ENCODE measurements at regions not wholly inside any gene's neighbourhood (a gene's known extent, or its start where the extent isn't known, plus 50 kb on each side); places are given as distances from the start of the nearest gene placed in this dataset.

DNA sequence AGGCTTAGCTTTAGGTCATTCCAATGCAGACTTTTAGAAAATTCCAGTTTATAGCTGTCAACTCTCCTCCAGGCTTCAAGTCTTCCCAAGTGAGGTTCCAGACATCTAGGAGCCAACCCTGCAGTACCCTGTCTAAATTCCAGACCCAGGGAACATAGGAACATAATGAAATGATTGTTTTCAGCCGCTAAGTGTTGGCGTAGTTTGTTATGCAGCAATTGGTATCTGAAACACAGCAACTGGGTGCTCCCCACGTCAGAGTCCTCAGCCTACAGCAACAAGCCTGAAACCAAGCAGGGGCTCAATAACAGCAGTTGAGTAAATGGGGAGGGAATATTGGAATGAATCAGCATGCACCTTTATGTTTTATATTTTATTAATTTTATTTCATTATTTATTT, 66.8 kb downstream of the BOD1 start:
- RAD21 ChIA-PET (ENCODE audit: low non-redundant PET in 1 of 2, low total read pairs in 2 of 2, uncharacterized antibody in 2 of 2, unreplicated experiment in 2 of 2): no interaction called here
- no peaks in the 10 kb centered on the region for H3K36me3 ChIP-seq (ENCODE audit: control insufficient read depth in 1 of 2, insufficient read depth in 2 of 2, low read length in 2 of 2)
- H3K4me3 ChIP-seq (replicated peaks in 1 of 2; ENCODE audit: low read depth in 1 of 2, low read length in 2 of 2): no peak overlapping the region
- H3K27me3 ChIP-seq (ENCODE audit: insufficient read depth, low read length): no peaks in the 10 kb centered on the region
- H3K4me1 ChIP-seq (ENCODE audit: control insufficient read depth in 1 of 2, insufficient read depth in 2 of 2, low read length in 2 of 2): peaks cover 0 to 4% of the 10 kb centered on the region in 2 experiments; a peak in 1 of 4 replicates
- no peaks in the 10 kb centered on the region for H3K9me2 ChIP-seq (ENCODE audit: insufficient read depth)
- POLR2A ChIA-PET: no interaction called here
- no TSS peak for BruUV-seq (replicated peaks)
- no peak for ATAC-seq
- CTCF ChIA-PET: no interaction called here
- no peak overlapping the region for H3K27ac ChIP-seq (ENCODE audit: low read depth, low read length)
- intact Hi-C loops (cut with micrococcal nuclease): no loop called here
- no peaks in the 10 kb centered on the region for H3K9me3 ChIP-seq (ENCODE audit: control insufficient read depth in 1 of 2, insufficient read depth in 1 of 2, low read depth in 1 of 2, low read length in 2 of 2)
- TF ChIP-seq, protein P1, sequence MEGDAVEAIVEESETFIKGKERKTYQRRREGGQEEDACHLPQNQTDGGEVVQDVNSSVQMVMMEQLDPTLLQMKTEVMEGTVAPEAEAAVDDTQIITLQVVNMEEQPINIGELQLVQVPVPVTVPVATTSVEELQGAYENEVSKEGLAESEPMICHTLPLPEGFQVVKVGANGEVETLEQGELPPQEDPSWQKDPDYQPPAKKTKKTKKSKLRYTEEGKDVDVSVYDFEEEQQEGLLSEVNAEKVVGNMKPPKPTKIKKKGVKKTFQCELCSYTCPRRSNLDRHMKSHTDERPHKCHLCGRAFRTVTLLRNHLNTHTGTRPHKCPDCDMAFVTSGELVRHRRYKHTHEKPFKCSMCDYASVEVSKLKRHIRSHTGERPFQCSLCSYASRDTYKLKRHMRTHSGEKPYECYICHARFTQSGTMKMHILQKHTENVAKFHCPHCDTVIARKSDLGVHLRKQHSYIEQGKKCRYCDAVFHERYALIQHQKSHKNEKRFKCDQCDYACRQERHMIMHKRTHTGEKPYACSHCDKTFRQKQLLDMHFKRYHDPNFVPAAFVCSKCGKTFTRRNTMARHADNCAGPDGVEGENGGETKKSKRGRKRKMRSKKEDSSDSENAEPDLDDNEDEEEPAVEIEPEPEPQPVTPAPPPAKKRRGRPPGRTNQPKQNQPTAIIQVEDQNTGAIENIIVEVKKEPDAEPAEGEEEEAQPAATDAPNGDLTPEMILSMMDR (IDR thresholded peaks at IDR 0.05 in 2 of 3, conservative IDR thresholded peaks at IDR 0.05 in 1 of 3; ENCODE audit: borderline replicate concordance in 1 of 3, insufficient read depth in 1 of 3, low read depth in 2 of 3, low read length in 2 of 3): no peak
- TF ChIP-seq TCF7L2 (IDR thresholded peaks at IDR 0.05; ENCODE audit: borderline replicate concordance, extremely low read depth, insufficient read depth, insufficient read length) (no peak), SIN3A (IDR thresholded peaks at IDR 0.05; ENCODE audit: low read depth) (no peak), RAD21 (IDR thresholded peaks at IDR 0.05; ENCODE audit: low read depth) (no peak), EGR1 (IDR thresholded peaks at IDR 0.05; ENCODE audit: low read depth) (no peak), POLR2A (IDR thresholded peaks at IDR 0.05; ENCODE audit: borderline replicate concordance, extremely low read depth, insufficient read depth, insufficient read length) (no peak), POLR2AphosphoS5 (IDR thresholded peaks at IDR 0.05; ENCODE audit: low read depth, low read length) (no peak), EZH2phosphoT487 (IDR thresholded peaks at IDR 0.05; ENCODE audit: borderline replicate concordance) (no peak), SP1 (IDR thresholded peaks at IDR 0.05; ENCODE audit: low read depth) (no peak), SRF (IDR thresholded peaks at IDR 0.05; ENCODE audit: low read depth) (no peak)
- TF ChIP-seq, protein P2, sequence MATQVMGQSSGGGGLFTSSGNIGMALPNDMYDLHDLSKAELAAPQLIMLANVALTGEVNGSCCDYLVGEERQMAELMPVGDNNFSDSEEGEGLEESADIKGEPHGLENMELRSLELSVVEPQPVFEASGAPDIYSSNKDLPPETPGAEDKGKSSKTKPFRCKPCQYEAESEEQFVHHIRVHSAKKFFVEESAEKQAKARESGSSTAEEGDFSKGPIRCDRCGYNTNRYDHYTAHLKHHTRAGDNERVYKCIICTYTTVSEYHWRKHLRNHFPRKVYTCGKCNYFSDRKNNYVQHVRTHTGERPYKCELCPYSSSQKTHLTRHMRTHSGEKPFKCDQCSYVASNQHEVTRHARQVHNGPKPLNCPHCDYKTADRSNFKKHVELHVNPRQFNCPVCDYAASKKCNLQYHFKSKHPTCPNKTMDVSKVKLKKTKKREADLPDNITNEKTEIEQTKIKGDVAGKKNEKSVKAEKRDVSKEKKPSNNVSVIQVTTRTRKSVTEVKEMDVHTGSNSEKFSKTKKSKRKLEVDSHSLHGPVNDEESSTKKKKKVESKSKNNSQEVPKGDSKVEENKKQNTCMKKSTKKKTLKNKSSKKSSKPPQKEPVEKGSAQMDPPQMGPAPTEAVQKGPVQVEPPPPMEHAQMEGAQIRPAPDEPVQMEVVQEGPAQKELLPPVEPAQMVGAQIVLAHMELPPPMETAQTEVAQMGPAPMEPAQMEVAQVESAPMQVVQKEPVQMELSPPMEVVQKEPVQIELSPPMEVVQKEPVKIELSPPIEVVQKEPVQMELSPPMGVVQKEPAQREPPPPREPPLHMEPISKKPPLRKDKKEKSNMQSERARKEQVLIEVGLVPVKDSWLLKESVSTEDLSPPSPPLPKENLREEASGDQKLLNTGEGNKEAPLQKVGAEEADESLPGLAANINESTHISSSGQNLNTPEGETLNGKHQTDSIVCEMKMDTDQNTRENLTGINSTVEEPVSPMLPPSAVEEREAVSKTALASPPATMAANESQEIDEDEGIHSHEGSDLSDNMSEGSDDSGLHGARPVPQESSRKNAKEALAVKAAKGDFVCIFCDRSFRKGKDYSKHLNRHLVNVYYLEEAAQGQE (IDR thresholded peaks at IDR 0.05; ENCODE audit: low read depth): no peak
- no peak overlapping the region for H3K4me2 ChIP-seq (ENCODE audit: low read length)
- H2AFZ ChIP-seq (ENCODE audit: low read depth, low read length, poor library complexity, severe bottlenecking): no peak overlapping the region
- no peak for DNase-seq (ENCODE audit: low read depth, low spot score)
- no peak overlapping the region for H3K9ac ChIP-seq (ENCODE audit: low read length)
- no peaks in the 10 kb centered on the region for H3K79me2 ChIP-seq (ENCODE audit: insufficient read depth, low read length)
- H4K20me1 ChIP-seq (ENCODE audit: insufficient read depth): no peaks in the 10 kb centered on the region

Measured in HCT116 (cell line).